Activated CD8-positive, alpha-beta T cell treated with anti-CD3 and anti-CD28 coated beads, Interleukin-2, amount 10 ng/mL, durations not matched to agents 7 days and 5 days (primary cell): ENCODE measurements at regions not wholly inside any gene's neighbourhood (a gene's known extent, or its start where the extent isn't known, plus 50 kb on each side); places are given as distances from the start of the nearest gene placed in this dataset.

Source experiments
- ATAC-seq: fragments of 150-1000 bp; cut with Tn5 transposase; one replicate; pipeline ENCODE4 v1.10.0; 2021; ENCODE audit warnings: moderate library complexity
- CTCF ChIA-PET: fragments of 350-600 bp; sonication (Branson Sonifier 250); formaldehyde crosslinking; loops from one replicate; lab custom pipeline; 2021; ENCODE audit warnings: antibody characterized with exemption; lab: Charles Lee
- POLR2A ChIA-PET: fragments of 350-600 bp; sonication (Branson Sonifier 250); formaldehyde crosslinking; loops from one replicate; lab custom pipeline; 2021; ENCODE audit warnings: antibody characterized with exemption; lab: Charles Lee
- DNase-seq: peaks from one replicate; pipeline ENCODE4 v3.0.0-alpha.2; 2020
- H3K27ac Mint-ChIP-seq: one replicate; pipeline ENCODE4 v1.8.0; 2021; ENCODE audit warnings: mild to moderate bottlenecking, mixed read lengths
- H3K27me3 Mint-ChIP-seq: one replicate; pipeline ENCODE4 v1.8.0; 2021; ENCODE audit warnings: low read depth, mixed read lengths
- H3K36me3 Mint-ChIP-seq: one replicate; pipeline ENCODE4 v1.8.0; 2021; ENCODE audit warnings: low read depth, mixed read lengths
- H3K4me1 Mint-ChIP-seq: one replicate; pipeline ENCODE4 v1.8.0; 2021; ENCODE audit warnings: low read depth, mixed read lengths
- H3K4me3 Mint-ChIP-seq: one replicate; pipeline ENCODE4 v1.8.0; 2021; ENCODE audit warnings: mild to moderate bottlenecking, mixed read lengths
- H3K9me3 Mint-ChIP-seq: one replicate; pipeline ENCODE4 v1.8.0; 2022; ENCODE audit warnings: mixed read lengths; ENCODE audit not compliant: insufficient read depth

GRCh38 chr15:97350813-97351212 lies 609.7 kb upstream of the ARRDC4 start:
- DNase-seq (no peak), ATAC-seq (no peak)
- H3K9me3 Mint-ChIP-seq = peaks cover 6% of the 10 kb centered on the region
- POLR2A ChIA-PET = no interaction called here
- H3K27me3 Mint-ChIP-seq = no peaks in the 10 kb centered on the region
- CTCF ChIA-PET = no interaction called here
- no peaks in the 10 kb centered on the region for H3K4me1 Mint-ChIP-seq
- no peaks in the 10 kb centered on the region for H3K36me3 Mint-ChIP-seq
- H3K4me3 Mint-ChIP-seq = no peak overlapping the region
- H3K27ac Mint-ChIP-seq = no peak overlapping the region

GRCh38 chr15:97383516-97383915 lies 577.0 kb upstream of the ARRDC4 start:
- Mint-ChIP-seq H3K27me3 (no peaks in the 10 kb centered on the region), H3K4me3 (no peak overlapping the region), H3K4me1 (no peaks in the 10 kb centered on the region), H3K36me3 (no peaks in the 10 kb centered on the region), H3K9me3 (peaks cover 9% of the 10 kb centered on the region), H3K27ac (no peak overlapping the region)
- DNase-seq (no peak), ATAC-seq (no peak)
- CTCF ChIA-PET = no interaction called here
- POLR2A ChIA-PET = no interaction called here

GRCh38 chr15:97386940-97387339 lies 573.6 kb upstream of the ARRDC4 start:
- CTCF ChIA-PET = no interaction called here
- H3K27ac Mint-ChIP-seq = no peak overlapping the region
- H3K4me3 Mint-ChIP-seq = no peak overlapping the region
- POLR2A ChIA-PET = no interaction called here
- ATAC-seq (no peak), DNase-seq (no peak)
- H3K36me3 Mint-ChIP-seq = no peaks in the 10 kb centered on the region
- H3K9me3 Mint-ChIP-seq = peaks cover 7% of the 10 kb centered on the region
- no peaks in the 10 kb centered on the region for H3K4me1 Mint-ChIP-seq
- no peaks in the 10 kb centered on the region for H3K27me3 Mint-ChIP-seq

GRCh38 chr15:97401195-97401594 lies 559.3 kb upstream of the ARRDC4 start:
- Mint-ChIP-seq H3K4me3 (no peak overlapping the region), H3K27me3 (no peaks in the 10 kb centered on the region), H3K27ac (no peak overlapping the region), H3K36me3 (no peaks in the 10 kb centered on the region), H3K9me3 (no peaks in the 10 kb centered on the region), H3K4me1 (no peaks in the 10 kb centered on the region)
- ChIA-PET POLR2A (no interaction called here), CTCF (no interaction called here)
- ATAC-seq = no peak
- DNase-seq = no peak

GRCh38 chr15:97401970-97402369 lies 558.5 kb upstream of the ARRDC4 start:
- Mint-ChIP-seq H3K27ac (no peak overlapping the region), H3K9me3 (no peaks in the 10 kb centered on the region), H3K4me3 (no peak overlapping the region), H3K4me1 (no peaks in the 10 kb centered on the region), H3K27me3 (no peaks in the 10 kb centered on the region), H3K36me3 (no peaks in the 10 kb centered on the region)
- POLR2A ChIA-PET = no interaction called here
- DNase-seq (no peak), ATAC-seq (no peak)
- CTCF ChIA-PET = no interaction called here

- Mint-ChIP-seq H3K4me3 (no peak overlapping the region), H3K27me3 (no peaks in the 10 kb centered on the region), H3K4me1 (no peaks in the 10 kb centered on the region), H3K36me3 (no peaks in the 10 kb centered on the region), H3K9me3 (peaks cover 4% of the 10 kb centered on the region), H3K27ac (no peak overlapping the region)
- ATAC-seq (no peak), DNase-seq (no peak)
- ChIA-PET POLR2A (no interaction called here), CTCF (no interaction called here)
These were observed 553.7 kb upstream of the ARRDC4 start for GRCh38 chr15:97406841-97407240.

GRCh38 chr15:97410897-97411575 lies 549.5 kb upstream of the ARRDC4 start:
- DNase-seq (no peak), ATAC-seq (no peak)
- no peaks in the 10 kb centered on the region for H3K4me1 Mint-ChIP-seq
- no peaks in the 10 kb centered on the region for H3K36me3 Mint-ChIP-seq
- peaks cover 11% of the 10 kb centered on the region for H3K9me3 Mint-ChIP-seq
- H3K27me3 Mint-ChIP-seq = no peaks in the 10 kb centered on the region
- H3K4me3 Mint-ChIP-seq = no peak overlapping the region
- POLR2A ChIA-PET = no interaction called here
- CTCF ChIA-PET = no interaction called here
- no peak overlapping the region for H3K27ac Mint-ChIP-seq

GRCh38 chr15:97420130-97420529 lies 540.4 kb upstream of the ARRDC4 start:
- Mint-ChIP-seq H3K27ac (no peak overlapping the region), H3K36me3 (no peaks in the 10 kb centered on the region), H3K9me3 (peaks cover 26% of the 10 kb centered on the region), H3K4me3 (no peak overlapping the region), H3K4me1 (no peaks in the 10 kb centered on the region), H3K27me3 (no peaks in the 10 kb centered on the region)
- CTCF ChIA-PET = no interaction called here
- no peak for ATAC-seq
- POLR2A ChIA-PET = no interaction called here
- DNase-seq = no peak

- H3K4me1 Mint-ChIP-seq = no peaks in the 10 kb centered on the region
- ChIA-PET POLR2A (no interaction called here), CTCF (no interaction called here)
- DNase-seq = no peak
- peaks cover 9% of the 10 kb centered on the region for H3K9me3 Mint-ChIP-seq
- H3K36me3 Mint-ChIP-seq = no peaks in the 10 kb centered on the region
- no peak for ATAC-seq
- no peak overlapping the region for H3K4me3 Mint-ChIP-seq
- H3K27me3 Mint-ChIP-seq = no peaks in the 10 kb centered on the region
- H3K27ac Mint-ChIP-seq = no peak overlapping the region
These were observed 534.9 kb upstream of the ARRDC4 start for GRCh38 chr15:97425596-97425995.

GRCh38 chr15:97443101-97443500 lies 517.4 kb upstream of the ARRDC4 start:
- H3K4me1 Mint-ChIP-seq = no peaks in the 10 kb centered on the region
- DNase-seq = no peak
- no peak overlapping the region for H3K4me3 Mint-ChIP-seq
- H3K27ac Mint-ChIP-seq = no peak overlapping the region
- ChIA-PET CTCF (no interaction called here), POLR2A (no interaction called here)
- peaks cover 5% of the 10 kb centered on the region for H3K9me3 Mint-ChIP-seq
- H3K36me3 Mint-ChIP-seq = no peaks in the 10 kb centered on the region
- H3K27me3 Mint-ChIP-seq = no peaks in the 10 kb centered on the region
- ATAC-seq = no peak

GRCh38 chr15:97446138-97446537 lies 514.4 kb upstream of the ARRDC4 start:
- CTCF ChIA-PET = no interaction called here
- no peaks in the 10 kb centered on the region for H3K4me1 Mint-ChIP-seq
- DNase-seq = no peak
- H3K9me3 Mint-ChIP-seq = peaks cover 5% of the 10 kb centered on the region
- ATAC-seq = no peak
- no peaks in the 10 kb centered on the region for H3K36me3 Mint-ChIP-seq
- POLR2A ChIA-PET = no interaction called here
- H3K27ac Mint-ChIP-seq = no peak overlapping the region
- no peaks in the 10 kb centered on the region for H3K27me3 Mint-ChIP-seq
- H3K4me3 Mint-ChIP-seq = no peak overlapping the region

GRCh38 chr15:97456521-97457202 lies 503.8 kb upstream of the ARRDC4 start:
- no peaks in the 10 kb centered on the region for H3K4me1 Mint-ChIP-seq
- no peak overlapping the region for H3K27ac Mint-ChIP-seq
- H3K27me3 Mint-ChIP-seq = no peaks in the 10 kb centered on the region
- no peak overlapping the region for H3K4me3 Mint-ChIP-seq
- no peak for DNase-seq
- CTCF ChIA-PET = no interaction called here
- H3K36me3 Mint-ChIP-seq = no peaks in the 10 kb centered on the region
- H3K9me3 Mint-ChIP-seq = no peaks in the 10 kb centered on the region
- POLR2A ChIA-PET = no interaction called here
- ATAC-seq = no peak
